ENCODE measurements at regions not wholly inside any gene's neighbourhood (a gene's known extent, or its start where the extent isn't known, plus 50 kb on each side); places are given as distances from the start of the nearest gene placed in this dataset.

GRCh38 chr2:145166731-145167302 is 646.9 kb upstream of the ZEB2 start:
- Mint-ChIP-seq H3K27me3 (no peaks in the 10 kb centered on the region), H3K36me3 (no peaks in the 10 kb centered on the region), H3K4me1 (no peaks in the 10 kb centered on the region), H3K27ac (no peak overlapping the region), H3K9me3 (no peaks in the 10 kb centered on the region), H3K4me3 (no peak overlapping the region)

- no peaks in the 10 kb centered on the region for H3K36me3 Mint-ChIP-seq
- H3K27ac Mint-ChIP-seq: no peak overlapping the region
- no peak overlapping the region for H3K4me3 Mint-ChIP-seq
- H3K9me3 Mint-ChIP-seq: no peaks in the 10 kb centered on the region
- no peaks in the 10 kb centered on the region for H3K4me1 Mint-ChIP-seq
- H3K27me3 Mint-ChIP-seq: no peaks in the 10 kb centered on the region
These were observed 641.7 kb upstream of the ZEB2 start for GRCh38 chr2:145161656-145162055.

DNA sequence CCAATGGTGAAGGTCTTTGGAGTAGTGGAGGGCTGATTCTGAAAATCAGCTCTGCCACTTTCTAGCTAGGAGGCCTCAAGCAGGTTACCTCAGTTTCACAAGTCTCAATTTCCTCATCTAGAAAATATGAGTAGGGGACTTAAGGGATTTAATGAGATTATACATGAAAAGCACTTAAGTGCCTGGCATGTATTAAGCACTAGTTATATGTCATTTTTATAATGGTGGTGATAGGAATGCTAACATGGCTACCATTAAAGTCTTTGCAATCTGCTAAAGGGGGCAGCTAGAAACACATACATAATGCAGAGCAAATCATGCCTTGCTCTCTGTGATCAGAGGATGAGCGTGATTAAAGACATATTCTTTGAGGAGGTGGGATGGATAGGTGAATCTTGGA is 640.9 kb upstream of the ZEB2 start:
- H3K9me3 Mint-ChIP-seq: peaks cover 1% of the 10 kb centered on the region
- no peaks in the 10 kb centered on the region for H3K27me3 Mint-ChIP-seq
- no peak overlapping the region for H3K27ac Mint-ChIP-seq
- no peaks in the 10 kb centered on the region for H3K4me1 Mint-ChIP-seq
- no peak overlapping the region for H3K4me3 Mint-ChIP-seq
- H3K36me3 Mint-ChIP-seq: no peaks in the 10 kb centered on the region

DNA sequence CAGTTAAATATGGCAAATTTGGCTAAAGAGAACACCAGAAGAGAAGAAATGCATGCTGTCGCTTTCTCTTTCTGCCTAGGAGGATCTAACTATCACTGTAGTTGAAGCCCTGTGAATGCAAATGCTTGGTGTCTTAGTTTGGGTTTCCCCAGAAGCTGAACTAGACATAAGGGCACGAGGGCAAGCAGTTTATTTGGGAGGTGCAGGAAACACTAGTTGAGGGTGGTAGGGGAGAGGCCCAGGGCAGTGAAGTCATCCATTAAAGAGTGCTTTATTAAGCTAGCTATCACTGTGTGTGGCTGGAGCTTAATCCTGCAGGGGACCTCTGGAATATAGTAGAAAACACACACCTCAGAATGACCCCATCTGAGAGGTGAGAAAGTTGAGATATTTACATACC is 639.8 kb upstream of the ZEB2 start:
- H3K27me3 Mint-ChIP-seq: no peaks in the 10 kb centered on the region
- no peak overlapping the region for H3K27ac Mint-ChIP-seq
- no peak overlapping the region for H3K4me3 Mint-ChIP-seq
- H3K36me3 Mint-ChIP-seq: no peaks in the 10 kb centered on the region
- no peaks in the 10 kb centered on the region for H3K4me1 Mint-ChIP-seq
- peaks cover 10% of the 10 kb centered on the region for H3K9me3 Mint-ChIP-seq

GRCh38 chr2:145157741-145158591 is 638.0 kb upstream of the ZEB2 start:
- no peaks in the 10 kb centered on the region for H3K27me3 Mint-ChIP-seq

DNA sequence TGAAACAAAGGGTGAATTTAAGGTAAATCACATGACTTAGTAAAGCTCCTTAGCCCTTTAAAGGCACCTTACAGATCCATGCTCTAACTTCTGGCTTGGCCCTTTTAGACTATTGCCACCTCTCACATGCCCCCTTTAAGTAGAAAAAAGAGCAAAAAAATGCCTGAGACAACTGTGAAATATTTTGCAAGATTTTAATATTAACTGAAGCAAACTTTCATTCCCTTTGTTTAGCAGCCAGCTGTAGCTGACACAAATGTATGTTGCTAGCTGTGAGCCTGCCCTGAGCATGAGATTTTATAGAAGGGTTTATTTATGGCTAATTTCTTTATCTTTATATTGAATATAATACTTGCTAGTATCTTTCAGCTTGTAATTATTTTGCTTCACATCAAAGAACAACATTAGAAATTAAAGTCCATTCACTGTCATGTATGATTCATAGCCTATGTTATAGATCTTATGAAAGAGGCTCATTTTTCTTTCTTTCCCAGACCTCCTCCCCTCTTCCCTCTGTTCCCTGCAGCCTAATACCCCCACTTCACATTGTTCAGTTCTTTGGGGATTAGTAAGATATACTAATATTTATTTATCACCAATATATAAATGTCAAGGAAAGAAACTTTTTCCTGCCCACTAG is 637.2 kb upstream of the ZEB2 start:
- Mint-ChIP-seq H3K4me1 (no peaks in the 10 kb centered on the region), H3K36me3 (no peaks in the 10 kb centered on the region), H3K27me3 (no peaks in the 10 kb centered on the region), H3K4me3 (no peak overlapping the region), H3K9me3 (peaks cover 10% of the 10 kb centered on the region), H3K27ac (no peak overlapping the region)

More at GRCh38 chr2:145157741-145158591, 638.0 kb upstream of the ZEB2 start:
- Mint-ChIP-seq H3K27ac (no peak overlapping the region), H3K4me1 (no peaks in the 10 kb centered on the region), H3K36me3 (no peaks in the 10 kb centered on the region), H3K9me3 (peaks cover 10% of the 10 kb centered on the region), H3K4me3 (no peak overlapping the region)

GRCh38 chr2:145156199-145156598 is 636.3 kb upstream of the ZEB2 start:
- no peaks in the 10 kb centered on the region for H3K36me3 Mint-ChIP-seq
- no peaks in the 10 kb centered on the region for H3K4me1 Mint-ChIP-seq
- H3K27me3 Mint-ChIP-seq: no peaks in the 10 kb centered on the region
- no peak overlapping the region for H3K4me3 Mint-ChIP-seq
- H3K27ac Mint-ChIP-seq: no peak overlapping the region
- peaks cover 14% of the 10 kb centered on the region for H3K9me3 Mint-ChIP-seq

DNA sequence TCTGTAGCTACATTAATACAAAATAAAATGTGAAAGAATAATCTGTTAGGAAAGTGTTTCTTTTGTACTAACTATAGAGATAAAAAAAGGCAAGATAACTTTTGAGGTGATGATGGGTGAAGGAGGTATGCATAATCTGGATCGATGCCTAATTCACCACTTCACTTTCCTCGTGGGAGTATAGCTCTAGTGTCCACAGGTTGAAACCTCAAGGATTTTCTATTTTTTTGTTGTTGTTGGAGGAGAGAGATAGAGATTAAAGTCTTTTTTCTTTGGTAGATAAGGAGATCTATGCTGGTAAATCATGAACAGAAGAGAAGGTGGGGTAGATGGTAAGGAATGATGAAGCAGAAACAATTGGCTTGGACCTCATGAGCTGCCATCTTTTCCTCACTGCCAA is 635.3 kb upstream of the ZEB2 start:
- Mint-ChIP-seq H3K36me3 (no peaks in the 10 kb centered on the region), H3K27me3 (no peaks in the 10 kb centered on the region), H3K27ac (no peak overlapping the region)

GRCh38 chr2:145154731-145155130 is 634.8 kb upstream of the ZEB2 start:
- H3K4me3 Mint-ChIP-seq: no peak overlapping the region
- H3K27me3 Mint-ChIP-seq: no peaks in the 10 kb centered on the region
- H3K4me1 Mint-ChIP-seq: no peaks in the 10 kb centered on the region
- H3K27ac Mint-ChIP-seq: no peak overlapping the region
- H3K9me3 Mint-ChIP-seq: peaks cover 14% of the 10 kb centered on the region
- H3K36me3 Mint-ChIP-seq: no peaks in the 10 kb centered on the region

More for the DNA sequence above, 635.3 kb upstream of the ZEB2 start:
- Mint-ChIP-seq H3K4me1 (no peaks in the 10 kb centered on the region), H3K9me3 (peaks cover 14% of the 10 kb centered on the region), H3K4me3 (no peak overlapping the region)

DNA sequence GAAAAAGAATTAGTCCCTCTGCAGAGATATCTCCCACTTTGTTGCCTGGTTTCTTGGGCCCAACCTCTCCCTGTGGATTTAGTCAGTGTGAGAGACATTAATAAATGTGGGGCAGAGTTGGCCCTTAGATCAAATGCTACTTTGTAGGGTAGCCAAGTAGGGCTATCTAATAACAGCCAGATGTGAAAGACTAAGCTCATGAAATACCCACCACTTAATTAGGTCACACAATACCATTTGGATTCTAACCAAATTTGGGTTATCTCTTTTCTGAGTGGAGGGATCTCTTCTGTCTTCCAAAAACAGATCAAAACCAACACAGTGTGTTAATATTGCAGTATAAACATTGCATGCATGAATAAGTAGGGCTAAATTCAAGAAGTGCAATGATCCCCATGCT is 626.8 kb upstream of the ZEB2 start:
- H3K4me1 Mint-ChIP-seq: no peaks in the 10 kb centered on the region
- no peak overlapping the region for H3K4me3 Mint-ChIP-seq
- no peaks in the 10 kb centered on the region for H3K27me3 Mint-ChIP-seq
- H3K9me3 Mint-ChIP-seq: peaks cover 4% of the 10 kb centered on the region
- no peak overlapping the region for H3K27ac Mint-ChIP-seq
- H3K36me3 Mint-ChIP-seq: no peaks in the 10 kb centered on the region

- Mint-ChIP-seq H3K4me3 (no peak overlapping the region), H3K4me1 (no peaks in the 10 kb centered on the region), H3K27ac (no peak overlapping the region), H3K9me3 (no peaks in the 10 kb centered on the region), H3K27me3 (no peaks in the 10 kb centered on the region), H3K36me3 (no peaks in the 10 kb centered on the region)
These were observed 624.3 kb upstream of the ZEB2 start for GRCh38 chr2:145144131-145144728.

GRCh38 chr2:145141981-145142380 is 622.1 kb upstream of the ZEB2 start:
- H3K27ac Mint-ChIP-seq: no peak overlapping the region
- H3K4me3 Mint-ChIP-seq: no peak overlapping the region
- H3K36me3 Mint-ChIP-seq: no peaks in the 10 kb centered on the region
- no peaks in the 10 kb centered on the region for H3K4me1 Mint-ChIP-seq
- no peaks in the 10 kb centered on the region for H3K27me3 Mint-ChIP-seq
- no peaks in the 10 kb centered on the region for H3K9me3 Mint-ChIP-seq

DNA sequence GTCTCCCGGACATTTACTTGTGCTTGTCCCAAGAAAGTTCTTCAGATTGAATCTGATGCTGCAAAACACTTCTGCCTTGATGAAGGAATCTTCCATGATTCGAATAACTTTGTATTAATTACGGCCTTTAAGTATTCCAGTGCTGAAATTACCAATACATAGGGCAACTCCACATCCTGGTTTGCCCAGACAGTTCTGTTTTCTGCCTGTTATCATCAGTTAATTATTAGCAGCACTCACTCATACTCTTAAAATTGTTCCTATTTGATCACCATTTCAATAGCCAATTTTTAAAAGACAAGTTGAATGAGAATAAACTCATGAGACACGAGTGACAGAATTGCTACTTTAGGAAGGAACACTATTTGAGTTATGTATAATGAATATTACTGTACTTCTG is 620.7 kb upstream of the ZEB2 start:
- H3K4me3 Mint-ChIP-seq: no peak overlapping the region
- peaks cover 5% of the 10 kb centered on the region for H3K9me3 Mint-ChIP-seq
- H3K4me1 Mint-ChIP-seq: no peaks in the 10 kb centered on the region
- no peak overlapping the region for H3K27ac Mint-ChIP-seq
- no peaks in the 10 kb centered on the region for H3K36me3 Mint-ChIP-seq
- H3K27me3 Mint-ChIP-seq: no peaks in the 10 kb centered on the region

GRCh38 chr2:145138626-145139025 is 618.7 kb upstream of the ZEB2 start:
- no peaks in the 10 kb centered on the region for H3K36me3 Mint-ChIP-seq
- H3K27me3 Mint-ChIP-seq: no peaks in the 10 kb centered on the region
- no peak overlapping the region for H3K27ac Mint-ChIP-seq
- peaks cover 5% of the 10 kb centered on the region for H3K9me3 Mint-ChIP-seq
- no peak overlapping the region for H3K4me3 Mint-ChIP-seq
- no peaks in the 10 kb centered on the region for H3K4me1 Mint-ChIP-seq

GRCh38 chr2:145137901-145138300 is 618.0 kb upstream of the ZEB2 start:
- H3K36me3 Mint-ChIP-seq: no peaks in the 10 kb centered on the region
- H3K9me3 Mint-ChIP-seq: peaks cover 5% of the 10 kb centered on the region
- H3K27me3 Mint-ChIP-seq: no peaks in the 10 kb centered on the region
- H3K4me3 Mint-ChIP-seq: no peak overlapping the region
- H3K4me1 Mint-ChIP-seq: no peaks in the 10 kb centered on the region
- no peak overlapping the region for H3K27ac Mint-ChIP-seq

GRCh38 chr2:145137211-145137610 is 617.3 kb upstream of the ZEB2 start:
- H3K9me3 Mint-ChIP-seq: peaks cover 5% of the 10 kb centered on the region
- no peaks in the 10 kb centered on the region for H3K27me3 Mint-ChIP-seq
- no peak overlapping the region for H3K27ac Mint-ChIP-seq
- H3K4me1 Mint-ChIP-seq: no peaks in the 10 kb centered on the region
- no peak overlapping the region for H3K4me3 Mint-ChIP-seq
- H3K36me3 Mint-ChIP-seq: no peaks in the 10 kb centered on the region

All from activated naive CD4-positive, alpha-beta T cell treated with anti-CD3 and anti-CD28 coated beads, Interleukin-2, amount 50 U/mL, for 24 hours (primary cell).